RWPE2 (cell line): ENCODE measurements at regions not wholly inside any gene's neighbourhood (a gene's known extent, or its start where the extent isn't known, plus 50 kb on each side); places are given as distances from the start of the nearest gene placed in this dataset.

Experiments
- ATAC-seq: fragments of 200-7000 bp; cut with Tn5 transposase; 3 replicates; pipeline ENCODE4 v1.9.1; 2021; ENCODE audit warnings: low read depth
- DNase-seq: peaks from one replicate; pipeline ENCODE4 v3.0.0-alpha.2; 2020; ENCODE audit warnings: low spot score
- H3K27ac ChIP-seq: fragments of 450-650 bp; 2 replicates; pipeline ENCODE4 v1.5.1; 2017; ENCODE audit warnings: mild to moderate bottlenecking; ENCODE audit not compliant: poor library complexity, severe bottlenecking
- H3K27me3 ChIP-seq: fragments of 250-450 bp; sonication (Bioruptor Pico); 2 replicates; pipeline ENCODE4 v1.5.1; 2021; ENCODE audit warnings: mild to moderate bottlenecking, moderate library complexity; ENCODE audit not compliant: insufficient read depth, poor library complexity, severe bottlenecking
- H3K36me3 ChIP-seq: fragments of 250-450 bp; sonication (Bioruptor Pico); 2 replicates; pipeline ENCODE4 v1.5.1; 2020; ENCODE audit warnings: low read depth, mild to moderate bottlenecking, moderate library complexity
- H3K4me1 ChIP-seq: fragments of 250-450 bp; sonication (Bioruptor Pico); 2 replicates; pipeline ENCODE4 v1.5.1; 2021; ENCODE audit warnings: mild to moderate bottlenecking, moderate library complexity; ENCODE audit not compliant: insufficient read depth, poor library complexity, severe bottlenecking
- H3K4me3 ChIP-seq: fragments of 250-450 bp; sonication (Bioruptor Pico); 2 replicates; pipeline ENCODE4 v1.5.1; 2021; ENCODE audit warnings: mild to moderate bottlenecking, moderate library complexity; ENCODE audit not compliant: severe bottlenecking
- H3K9me3 ChIP-seq: fragments of 250-450 bp; sonication (Bioruptor Pico); 2 replicates; pipeline ENCODE4 v1.5.1; 2021; ENCODE audit warnings: mild to moderate bottlenecking, moderate library complexity; ENCODE audit not compliant: severe bottlenecking
- TF ChIP-seq, protein P1 (sequence below): fragments of 450-650 bp; IDR thresholded peaks from one replicate; pipeline ENCODE4 v1.5.1; 2017; ENCODE audit warnings: mild to moderate bottlenecking, moderate library complexity; ENCODE audit not compliant: poor library complexity, severe bottlenecking

- Histone ChIP-seq H3K27me3 (no peaks in the 10 kb centered on the region), H3K4me1 (peaks cover 12% of the 10 kb centered on the region), H3K36me3 (no peaks in the 10 kb centered on the region), H3K4me3 (no peak overlapping the region), H3K9me3 (peaks cover 7% of the 10 kb centered on the region), H3K27ac (no peak overlapping the region)
- no peak for ATAC-seq
- DNase-seq, result no peak
- TF ChIP-seq, protein P1, sequence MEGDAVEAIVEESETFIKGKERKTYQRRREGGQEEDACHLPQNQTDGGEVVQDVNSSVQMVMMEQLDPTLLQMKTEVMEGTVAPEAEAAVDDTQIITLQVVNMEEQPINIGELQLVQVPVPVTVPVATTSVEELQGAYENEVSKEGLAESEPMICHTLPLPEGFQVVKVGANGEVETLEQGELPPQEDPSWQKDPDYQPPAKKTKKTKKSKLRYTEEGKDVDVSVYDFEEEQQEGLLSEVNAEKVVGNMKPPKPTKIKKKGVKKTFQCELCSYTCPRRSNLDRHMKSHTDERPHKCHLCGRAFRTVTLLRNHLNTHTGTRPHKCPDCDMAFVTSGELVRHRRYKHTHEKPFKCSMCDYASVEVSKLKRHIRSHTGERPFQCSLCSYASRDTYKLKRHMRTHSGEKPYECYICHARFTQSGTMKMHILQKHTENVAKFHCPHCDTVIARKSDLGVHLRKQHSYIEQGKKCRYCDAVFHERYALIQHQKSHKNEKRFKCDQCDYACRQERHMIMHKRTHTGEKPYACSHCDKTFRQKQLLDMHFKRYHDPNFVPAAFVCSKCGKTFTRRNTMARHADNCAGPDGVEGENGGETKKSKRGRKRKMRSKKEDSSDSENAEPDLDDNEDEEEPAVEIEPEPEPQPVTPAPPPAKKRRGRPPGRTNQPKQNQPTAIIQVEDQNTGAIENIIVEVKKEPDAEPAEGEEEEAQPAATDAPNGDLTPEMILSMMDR, result no peak
These were observed 237.3 kb downstream of the BMP2 start for GRCh38 chr20:7004801-7005200.

- H3K27ac ChIP-seq, result no peak overlapping the region
- H3K36me3 ChIP-seq, result no peaks in the 10 kb centered on the region
- DNase-seq, result no peak
- no peak overlapping the region for H3K4me3 ChIP-seq
- TF ChIP-seq, protein P1, result no peak
- peaks cover 3% of the 10 kb centered on the region for H3K4me1 ChIP-seq
- peak; percentile 46; the same call in 2 of the 3 replicates for ATAC-seq
- H3K27me3 ChIP-seq, result no peaks in the 10 kb centered on the region
- peaks cover 7% of the 10 kb centered on the region for H3K9me3 ChIP-seq
These were observed 243.0 kb downstream of the BMP2 start for GRCh38 chr20:7010527-7010926.

GRCh38 chr20:7015257-7015656 lies 247.8 kb downstream of the BMP2 start:
- no peak overlapping the region for H3K4me3 ChIP-seq
- no peak overlapping the region for H3K27ac ChIP-seq
- TF ChIP-seq, protein P1, result no peak
- ATAC-seq (no peak), DNase-seq (no peak)
- peaks cover 3% of the 10 kb centered on the region for H3K4me1 ChIP-seq
- H3K27me3 ChIP-seq, result no peaks in the 10 kb centered on the region
- H3K9me3 ChIP-seq, result no peaks in the 10 kb centered on the region
- no peaks in the 10 kb centered on the region for H3K36me3 ChIP-seq

DNA sequence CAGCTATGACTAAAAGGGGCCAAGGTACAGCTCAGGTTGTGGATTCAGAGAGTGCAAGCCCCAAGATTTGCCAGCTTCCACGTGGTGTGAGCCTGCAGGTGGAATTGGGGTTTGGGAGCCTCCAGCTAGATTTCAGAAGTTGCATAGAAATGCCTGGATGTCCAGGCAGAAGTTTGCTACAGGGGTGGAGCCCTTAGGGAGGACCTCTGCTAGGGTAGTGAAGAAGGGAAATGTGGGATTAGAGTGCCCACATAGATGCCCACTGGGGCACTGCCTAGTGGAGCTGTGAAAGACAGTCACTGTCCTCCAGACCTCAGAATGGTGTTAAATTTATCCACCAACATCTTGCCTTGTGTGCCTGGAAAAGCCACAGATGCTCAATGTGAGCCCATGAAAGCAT lies 255.1 kb downstream of the BMP2 start:
- no peak overlapping the region for H3K4me3 ChIP-seq
- H3K27ac ChIP-seq, result no peak overlapping the region
- H3K36me3 ChIP-seq, result no peaks in the 10 kb centered on the region
- TF ChIP-seq, protein P1, result no peak
- no peaks in the 10 kb centered on the region for H3K9me3 ChIP-seq
- no peak for ATAC-seq
- DNase-seq, result no peak
- no peaks in the 10 kb centered on the region for H3K27me3 ChIP-seq
- no peaks in the 10 kb centered on the region for H3K4me1 ChIP-seq

DNA sequence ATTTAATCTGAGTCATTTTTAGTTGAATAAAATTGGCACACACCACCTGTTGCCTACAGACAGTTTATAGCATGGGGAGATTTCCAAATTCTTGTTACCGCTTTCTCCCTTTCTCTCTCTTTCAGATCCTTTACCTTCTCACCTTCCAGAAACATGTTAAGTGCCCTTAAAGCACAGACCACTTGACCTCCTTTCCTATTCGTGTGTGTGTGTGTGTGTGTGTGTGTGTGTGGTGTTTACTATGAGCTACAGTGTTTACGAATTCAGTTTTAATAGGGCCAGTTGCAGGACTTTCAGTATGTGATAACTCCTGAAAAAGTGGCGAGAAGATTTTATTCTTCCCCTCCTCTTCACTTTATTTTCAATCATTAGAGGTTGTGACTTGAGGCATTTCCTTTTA lies 258.1 kb downstream of the BMP2 start:
- Histone ChIP-seq H3K4me1 (no peaks in the 10 kb centered on the region), H3K36me3 (no peaks in the 10 kb centered on the region), H3K9me3 (no peaks in the 10 kb centered on the region), H3K4me3 (no peak overlapping the region), H3K27me3 (no peaks in the 10 kb centered on the region), H3K27ac (no peak overlapping the region)
- ATAC-seq (no peak), DNase-seq (no peak)
- TF ChIP-seq, protein P1, result no peak
